Transverse colon (tissue), 3 donors: ENCODE measurements at regions not wholly inside any gene's neighbourhood (a gene's known extent, or its start where the extent isn't known, plus 50 kb on each side); places are given as distances from the start of the nearest gene placed in this dataset.

Source experiments
- EP300 ChIP-seq: sonication (generic); formaldehyde crosslinking; IDR thresholded peaks from one replicate; pipeline ENCODE4 v1.6.1; 2017; ENCODE audit warnings: antibody characterized with exemption, low read depth
- TF ChIP-seq, protein P1 (sequence below), 5 experiments: fragments of 200-600 bp in 3 of 5; fragments of 450-650 bp in 2 of 5; sonication (generic) in 3 of 5; IDR thresholded peaks; 1 replicate in 2 of 5; 2 replicates in 3 of 5; pipeline ENCODE4 v1.5.1; 2016 to 2017; ENCODE audit warnings: antibody characterized with exemption in 5 of 5, inconsistent platforms in 3 of 5, mild to moderate bottlenecking in 2 of 5, moderate library complexity in 1 of 5

DNA sequence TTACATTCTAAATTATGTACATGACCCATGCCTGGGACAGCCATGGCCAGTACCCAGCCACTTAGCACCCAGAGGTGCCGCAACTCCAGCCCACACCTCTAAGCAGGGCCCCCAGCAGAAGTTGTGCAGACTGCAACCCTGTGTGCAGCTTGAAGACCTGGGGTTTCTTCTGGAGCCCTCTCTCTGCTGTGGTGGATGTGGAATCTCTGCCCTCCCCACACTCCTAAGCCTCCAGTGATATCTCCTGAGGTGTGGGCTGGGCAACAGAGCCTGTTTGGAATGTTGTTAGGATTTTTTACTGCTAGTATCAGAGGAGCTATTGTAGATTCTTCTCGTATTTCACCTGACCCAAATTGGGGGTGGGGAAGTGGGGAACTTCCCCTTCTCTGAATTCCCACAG lies 59.4 kb upstream of the TUNAR start:
- TF ChIP-seq, protein P1, sequence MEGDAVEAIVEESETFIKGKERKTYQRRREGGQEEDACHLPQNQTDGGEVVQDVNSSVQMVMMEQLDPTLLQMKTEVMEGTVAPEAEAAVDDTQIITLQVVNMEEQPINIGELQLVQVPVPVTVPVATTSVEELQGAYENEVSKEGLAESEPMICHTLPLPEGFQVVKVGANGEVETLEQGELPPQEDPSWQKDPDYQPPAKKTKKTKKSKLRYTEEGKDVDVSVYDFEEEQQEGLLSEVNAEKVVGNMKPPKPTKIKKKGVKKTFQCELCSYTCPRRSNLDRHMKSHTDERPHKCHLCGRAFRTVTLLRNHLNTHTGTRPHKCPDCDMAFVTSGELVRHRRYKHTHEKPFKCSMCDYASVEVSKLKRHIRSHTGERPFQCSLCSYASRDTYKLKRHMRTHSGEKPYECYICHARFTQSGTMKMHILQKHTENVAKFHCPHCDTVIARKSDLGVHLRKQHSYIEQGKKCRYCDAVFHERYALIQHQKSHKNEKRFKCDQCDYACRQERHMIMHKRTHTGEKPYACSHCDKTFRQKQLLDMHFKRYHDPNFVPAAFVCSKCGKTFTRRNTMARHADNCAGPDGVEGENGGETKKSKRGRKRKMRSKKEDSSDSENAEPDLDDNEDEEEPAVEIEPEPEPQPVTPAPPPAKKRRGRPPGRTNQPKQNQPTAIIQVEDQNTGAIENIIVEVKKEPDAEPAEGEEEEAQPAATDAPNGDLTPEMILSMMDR (IDR thresholded peaks at IDR 0.05): no peak
- TF ChIP-seq EP300: no peak
